ENCODE measurements at regions not wholly inside any gene's neighbourhood (a gene's known extent, or its start where the extent isn't known, plus 50 kb on each side); places are given as distances from the start of the nearest gene placed in this dataset.

- TF ChIP-seq CTCF (IDR thresholded peaks at IDR 0.05) (no peak), POLR2A (IDR thresholded peaks at IDR 0.05) (no peak)
These were observed 240.9 kb upstream of the SIX2 start for GRCh38 chr2:45250176-45250575.

All from heart left ventricle (tissue), 13 donors.